OCI-M1 (cell line): ENCODE measurements at regions not wholly inside any gene's neighbourhood (a gene's known extent, or its start where the extent isn't known, plus 50 kb on each side); places are given as distances from the start of the nearest gene placed in this dataset.

Source experiments
- DNase-seq: peaks from one replicate; lab custom pipeline; 2025; lab: John Stamatoyannopoulos, UW

- DNase-seq, result peak; percentile 38
Measured at GRCh38 chr15:69893863-69894262, 203.9 kb downstream of the TLE3 start.

- DNase-seq, result no peak
Measured at GRCh38 chr15:69895202-69895601, 202.5 kb downstream of the TLE3 start.

- no peak for DNase-seq
Measured at GRCh38 chr15:69896606-69897005, 201.1 kb downstream of the TLE3 start.

GRCh38 chr15:69897061-69897460, 200.7 kb downstream of the TLE3 start:
- no peak for DNase-seq

GRCh38 chr15:69897471-69898237, 200.1 kb downstream of the TLE3 start:
- no peak for DNase-seq

GRCh38 chr15:69898243-69898642, 199.5 kb downstream of the TLE3 start:
- DNase-seq, result no peak

- no peak for DNase-seq
Measured at GRCh38 chr15:69902414-69903062, 195.2 kb downstream of the TLE3 start.

- no peak for DNase-seq
Measured at GRCh38 chr15:69903470-69904469, 193.9 kb downstream of the TLE3 start.

GRCh38 chr15:69906256-69907185, 191.2 kb downstream of the TLE3 start:
- DNase-seq, result no peak

- no peak for DNase-seq
Measured at GRCh38 chr15:69908060-69908459, 189.7 kb downstream of the TLE3 start.

- peak; percentile 22 for DNase-seq
Measured at GRCh38 chr15:69908590-69909420, 188.9 kb downstream of the TLE3 start.

- no peak for DNase-seq
Measured at GRCh38 chr15:69909719-69910444, 187.8 kb downstream of the TLE3 start.

GRCh38 chr15:69910514-69910913, 187.2 kb downstream of the TLE3 start:
- no peak for DNase-seq

GRCh38 chr15:69912116-69912515, 185.6 kb downstream of the TLE3 start:
- DNase-seq, result no peak

- DNase-seq, result no peak
Measured at GRCh38 chr15:69914040-69914439, 183.7 kb downstream of the TLE3 start.

GRCh38 chr15:69914960-69915359, 182.8 kb downstream of the TLE3 start:
- no peak for DNase-seq

- no peak for DNase-seq
Measured at GRCh38 chr15:69916169-69916785, 181.4 kb downstream of the TLE3 start.

- DNase-seq, result no peak
Measured at GRCh38 chr15:69917056-69917455, 180.7 kb downstream of the TLE3 start.

- no peak for DNase-seq
Measured at GRCh38 chr15:69919816-69920215, 177.9 kb downstream of the TLE3 start.
